Inferior parietal cortex (tissue), 1 donor: ENCODE measurements at regions not wholly inside any gene's neighbourhood (a gene's known extent, or its start where the extent isn't known, plus 50 kb on each side); places are given as distances from the start of the nearest gene placed in this dataset.
A peak's percentile ranks its signal among the peaks of the same experiment; 100 is the strongest.
"Not testable (repeated sequence)": the region's sequence is repeated elsewhere in the genome, so short reads cannot be mapped to it uniquely, and the experiment has no call there.

ENCODE experiments used
- DNase-seq: peaks from one replicate; pipeline ENCODE4 v3.0.0-alpha.2; 2016; ENCODE audit errors: extremely low spot score

DNA sequence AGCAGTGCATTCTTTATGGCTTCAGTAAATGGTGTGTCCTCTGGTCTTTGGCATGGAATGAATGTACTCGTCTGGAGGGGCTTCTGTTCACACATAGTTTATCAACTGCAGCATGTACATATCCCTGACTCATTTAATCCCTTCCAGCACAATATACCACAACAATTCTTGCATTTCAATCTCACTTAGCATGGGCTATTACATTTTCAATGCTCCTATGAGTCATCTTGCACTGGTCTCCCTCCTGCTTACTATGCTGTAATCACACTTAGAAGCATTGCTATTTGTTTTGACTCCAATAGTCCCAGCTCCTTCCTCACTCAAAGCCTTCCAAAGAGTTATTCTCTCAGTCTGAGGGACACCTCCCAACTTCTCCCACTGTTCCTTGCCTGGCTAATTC lies 180.9 kb upstream of the NUDT10 start:
- no peak for DNase-seq

DNA sequence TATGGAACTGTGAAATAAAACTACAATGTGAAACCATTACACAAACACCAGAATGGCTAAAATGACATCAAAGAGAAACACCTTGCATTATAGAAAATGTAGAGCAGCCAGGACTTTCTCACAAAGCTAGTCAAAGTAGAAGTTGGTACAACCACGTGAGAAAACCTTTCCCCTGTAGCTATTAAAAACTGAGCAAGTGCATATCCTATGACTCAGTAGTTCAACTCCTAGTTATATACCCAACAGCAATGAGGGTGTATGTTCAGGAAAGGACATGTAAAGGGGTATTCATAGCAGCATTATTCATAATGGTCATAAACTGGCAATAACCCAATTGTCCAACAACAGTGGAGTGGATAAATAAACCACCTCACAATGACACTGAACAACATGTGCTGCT lies 177.5 kb upstream of the NUDT10 start:
- no peak for DNase-seq

DNA sequence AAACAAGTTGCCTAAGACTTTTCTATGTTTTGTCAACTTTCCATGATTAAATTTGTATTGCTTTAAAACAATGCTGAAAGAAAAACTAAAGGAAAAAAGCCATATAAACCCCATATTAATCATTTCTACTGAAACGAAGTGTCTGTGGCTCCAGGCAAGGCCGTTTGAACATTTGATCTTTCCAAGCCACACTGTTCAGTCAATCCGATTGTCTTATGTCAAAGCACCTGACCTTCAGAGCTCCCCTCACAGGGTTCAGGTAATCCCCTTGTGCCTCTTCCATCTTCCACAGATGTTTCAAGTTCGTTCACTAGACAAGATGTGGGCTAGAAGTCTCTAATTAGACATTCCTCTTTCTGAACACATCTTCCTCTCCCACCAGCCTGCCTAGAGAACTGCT lies 177.1 kb upstream of the NUDT10 start:
- no peak for DNase-seq

DNA sequence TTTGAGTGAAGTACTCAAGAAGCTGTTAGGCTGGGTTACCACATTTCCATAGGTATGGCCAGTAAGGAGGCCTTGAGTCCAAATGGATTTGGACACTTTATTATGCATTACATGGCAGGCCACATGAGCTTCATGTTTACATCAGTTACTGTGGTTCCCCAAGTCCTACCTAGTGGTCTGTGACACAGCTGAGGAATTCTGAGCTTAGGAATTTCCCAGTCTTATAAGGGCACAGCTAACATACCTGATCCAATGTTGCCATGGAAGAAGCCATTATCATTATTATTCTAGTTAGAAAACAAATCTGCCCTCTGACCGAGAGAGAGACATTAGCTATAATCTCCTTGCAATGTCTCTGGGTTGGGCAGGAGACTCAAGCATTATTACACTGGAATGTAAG lies 174.4 kb upstream of the NUDT10 start:
- DNase-seq: no peak

DNA sequence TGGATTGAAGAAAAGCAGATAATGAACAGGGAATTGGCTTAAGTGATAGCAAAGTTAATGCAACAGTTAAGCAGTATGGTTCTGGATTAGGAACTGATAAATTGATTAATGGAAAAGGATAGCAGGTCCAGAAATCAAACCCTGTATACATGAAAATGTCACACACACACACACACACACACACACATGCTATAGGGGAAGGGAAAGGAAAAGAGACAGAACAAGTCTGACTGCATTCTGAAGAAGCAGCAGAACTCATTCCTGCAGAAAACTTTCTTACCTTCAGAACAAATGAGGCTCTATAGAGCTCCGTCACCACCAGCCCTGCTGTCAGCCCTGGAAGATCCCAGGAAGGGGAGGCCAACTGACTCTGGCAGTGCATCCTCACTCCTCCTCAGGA lies 173.2 kb upstream of the NUDT10 start:
- not testable (repeated sequence) for DNase-seq

DNA sequence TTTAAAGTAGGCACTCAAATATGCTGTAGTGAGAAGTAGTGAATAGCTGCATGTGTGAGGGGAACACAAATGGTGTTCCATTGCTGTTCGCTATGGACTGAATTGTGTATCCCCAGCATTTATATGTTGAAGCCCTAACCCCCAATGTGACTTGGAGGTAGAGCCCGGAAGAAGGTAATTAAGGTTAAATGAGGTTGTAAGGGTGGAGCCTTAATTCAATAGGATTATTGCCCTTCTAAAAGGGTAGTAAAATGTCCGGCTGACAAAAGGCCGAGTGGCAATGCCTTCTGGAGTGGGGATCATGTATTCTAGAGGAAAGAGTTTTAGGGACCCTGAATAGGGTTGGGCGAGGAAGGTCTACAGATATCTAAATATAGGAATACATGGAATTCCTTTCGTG lies 168.9 kb upstream of the NUDT10 start:
- no peak for DNase-seq

DNA sequence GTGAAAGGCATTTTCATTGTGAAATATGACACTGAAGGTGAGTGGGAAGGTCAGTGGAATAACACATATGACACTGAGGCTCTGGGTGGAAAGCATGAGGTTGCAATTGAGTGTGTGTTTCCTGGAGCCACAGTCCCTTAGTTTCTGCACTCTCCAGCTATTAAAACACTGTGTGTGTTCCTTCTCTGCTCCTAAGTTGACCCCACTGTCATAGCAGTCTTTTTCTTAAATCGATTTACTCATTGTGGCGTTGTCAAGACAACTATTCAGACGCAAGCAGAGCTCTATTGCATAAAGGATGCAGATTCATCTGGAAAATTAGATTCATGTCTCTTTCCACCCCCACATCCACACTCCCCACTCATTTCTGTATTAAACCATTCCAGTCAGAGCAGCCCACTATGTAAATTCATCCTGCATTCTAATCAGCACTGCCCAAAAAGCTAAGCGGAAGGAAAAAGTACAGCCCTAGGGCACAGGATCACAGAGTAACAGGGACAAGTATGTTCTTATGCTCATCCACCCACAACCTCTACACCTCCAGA lies 154.2 kb upstream of the NUDT10 start:
- DNase-seq: peak; percentile 1

DNA sequence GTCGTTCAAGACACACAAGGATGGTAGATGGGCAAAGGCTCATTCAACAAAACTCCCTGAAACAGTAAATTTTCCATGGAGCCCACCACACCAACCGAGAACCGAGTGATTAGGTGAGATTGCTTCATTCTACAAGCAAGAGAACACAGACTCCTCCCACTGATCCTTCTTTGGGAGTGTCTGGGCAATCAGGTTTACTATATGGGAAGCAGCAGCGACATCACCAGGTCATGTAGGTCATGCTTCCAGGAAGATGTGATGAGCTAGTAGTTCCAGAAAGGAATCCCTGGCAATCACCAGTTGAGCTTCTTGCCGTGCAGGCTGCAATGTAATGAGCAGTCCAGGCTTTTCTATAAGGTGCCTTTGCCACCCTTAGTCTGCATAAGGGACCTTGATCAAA lies 152.8 kb upstream of the NUDT10 start:
- DNase-seq: not testable (repeated sequence)

DNA sequence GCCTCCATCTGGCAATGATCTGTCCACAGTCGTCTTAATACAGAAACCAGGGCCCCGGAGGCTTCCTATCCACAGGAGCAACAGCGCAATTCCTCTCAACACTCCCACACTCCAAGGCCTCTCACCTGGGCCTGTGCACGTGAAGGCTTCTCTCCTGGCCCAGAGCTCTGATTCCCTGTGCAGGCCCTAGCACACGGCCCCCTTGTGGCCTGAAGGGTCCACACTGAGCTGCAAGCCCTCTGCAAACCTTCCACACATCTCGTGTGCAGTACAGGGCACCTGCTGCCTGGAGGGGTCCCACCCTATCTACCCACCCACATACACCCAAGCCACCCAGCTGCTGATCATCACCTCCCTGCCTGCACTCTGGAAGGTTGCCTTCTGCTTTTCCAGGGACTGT lies 150.1 kb upstream of the NUDT10 start:
- no peak for DNase-seq

DNA sequence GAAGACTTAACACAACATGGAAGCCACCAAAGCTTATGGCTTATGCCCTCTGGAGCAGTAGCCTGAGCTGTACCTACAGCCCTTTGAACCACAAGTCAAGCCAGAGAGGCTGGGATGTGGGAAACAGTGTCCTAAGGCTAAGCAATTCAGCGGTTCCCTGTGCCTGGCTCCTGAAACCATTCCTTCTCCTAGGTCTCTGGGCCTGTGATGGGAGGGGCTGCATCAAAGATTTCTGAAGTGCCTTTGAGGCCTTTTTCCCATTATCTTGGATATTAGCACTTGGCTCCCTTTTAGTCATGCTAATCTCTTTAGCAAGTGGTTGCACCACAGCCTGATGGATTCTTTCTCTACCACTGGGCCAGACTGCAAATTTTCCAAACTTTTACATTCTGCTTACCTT lies 140.5 kb upstream of the NUDT10 start:
- DNase-seq: no peak

DNA sequence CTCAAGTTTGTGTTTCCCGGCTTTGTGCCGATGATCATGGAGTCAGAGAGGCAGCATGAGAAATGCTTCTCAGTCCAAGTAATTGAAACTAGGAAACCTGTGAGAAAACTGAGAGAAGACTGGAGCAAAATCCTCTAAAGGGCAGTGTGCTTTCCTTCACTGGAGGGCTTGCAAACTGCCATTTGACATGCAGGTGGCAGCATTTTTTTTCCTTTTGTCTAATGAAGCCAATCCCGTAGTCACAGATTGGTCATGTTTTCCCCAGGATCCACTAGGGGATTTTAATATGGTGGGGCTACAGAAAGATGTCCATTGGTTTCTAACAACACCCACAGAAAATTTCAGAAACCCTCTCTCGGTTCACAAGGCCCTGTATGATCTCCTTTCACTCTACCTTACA lies 117.4 kb upstream of the NUDT10 start:
- DNase-seq: no peak

DNA sequence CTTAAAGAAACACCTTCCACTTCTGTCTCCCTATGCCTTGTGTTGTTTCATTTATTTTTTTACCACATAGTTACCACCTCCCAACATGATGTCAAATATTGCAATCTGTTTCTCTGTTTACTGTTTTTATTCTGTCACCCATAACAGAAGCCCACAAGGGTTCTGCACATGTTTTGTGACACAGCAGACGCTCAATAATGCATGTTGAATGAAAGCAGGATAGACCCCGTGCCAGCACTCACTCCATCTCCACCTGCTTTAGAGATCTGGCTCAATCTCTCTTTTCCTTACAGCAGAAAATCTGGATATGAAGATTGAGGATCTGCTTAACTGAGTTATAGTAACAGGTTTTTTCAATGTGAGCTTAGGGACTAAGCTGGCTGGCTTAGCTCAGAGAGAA lies 116.8 kb upstream of the NUDT10 start:
- no peak for DNase-seq

DNA sequence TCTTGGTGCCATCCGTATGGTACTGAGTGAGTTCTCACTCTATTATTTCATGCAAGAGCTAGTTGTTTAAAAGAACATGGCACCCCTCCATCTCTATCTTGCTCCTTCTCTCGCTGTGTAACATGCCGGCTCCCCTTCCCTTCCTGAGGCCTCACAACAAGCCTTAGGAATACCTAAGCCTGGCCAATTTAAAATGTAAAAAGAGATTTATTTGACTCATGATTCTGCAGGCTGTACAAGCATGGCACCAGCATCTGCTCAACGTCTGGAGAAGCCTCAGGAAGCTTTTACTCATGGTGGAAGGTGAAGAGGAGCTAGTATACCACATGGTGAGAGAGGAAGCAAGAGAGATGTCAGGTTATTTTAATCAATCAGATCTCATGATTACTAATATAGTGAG lies 90.4 kb upstream of the NUDT10 start:
- DNase-seq: no peak

DNA sequence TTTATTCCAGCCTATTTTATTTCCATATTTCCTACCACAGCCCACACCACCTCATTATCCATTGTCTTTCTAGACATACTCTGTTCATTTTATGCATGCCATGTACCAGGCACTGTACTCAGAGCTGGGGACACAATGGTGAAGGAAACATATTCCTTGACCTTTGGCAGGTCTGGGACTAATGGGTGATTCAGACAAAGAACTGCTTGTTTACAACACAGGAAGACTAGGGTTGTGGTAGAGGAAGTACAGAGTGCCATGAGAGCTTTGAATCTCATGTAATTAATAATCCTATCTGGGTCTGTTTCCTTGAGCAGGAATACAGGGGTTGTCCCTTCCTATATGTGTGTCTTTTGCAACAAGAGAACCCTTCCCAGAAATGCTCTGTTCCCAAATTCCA lies 75.1 kb upstream of the NUDT10 start:
- DNase-seq: no peak

DNA sequence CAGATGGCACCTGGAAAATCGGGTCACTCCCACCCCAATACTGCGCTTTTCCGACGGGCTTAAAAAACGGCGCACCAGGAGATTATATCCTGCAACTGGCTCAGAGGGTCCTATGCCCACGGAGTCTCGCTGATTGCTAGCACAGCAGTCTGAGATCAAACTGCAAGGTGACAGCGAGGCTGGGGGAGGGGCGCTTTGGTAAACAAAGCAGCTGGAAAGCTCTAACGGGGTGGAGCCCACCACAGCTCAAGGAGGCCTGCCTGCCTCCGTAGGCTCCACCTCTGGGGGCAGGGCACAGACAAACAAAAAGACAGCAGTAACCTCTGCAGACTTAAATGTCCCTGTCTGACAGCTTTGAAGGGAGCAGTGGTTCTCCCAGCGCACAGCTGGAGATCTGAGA lies 70.4 kb upstream of the NUDT10 start:
- DNase-seq: not testable (repeated sequence)

DNA sequence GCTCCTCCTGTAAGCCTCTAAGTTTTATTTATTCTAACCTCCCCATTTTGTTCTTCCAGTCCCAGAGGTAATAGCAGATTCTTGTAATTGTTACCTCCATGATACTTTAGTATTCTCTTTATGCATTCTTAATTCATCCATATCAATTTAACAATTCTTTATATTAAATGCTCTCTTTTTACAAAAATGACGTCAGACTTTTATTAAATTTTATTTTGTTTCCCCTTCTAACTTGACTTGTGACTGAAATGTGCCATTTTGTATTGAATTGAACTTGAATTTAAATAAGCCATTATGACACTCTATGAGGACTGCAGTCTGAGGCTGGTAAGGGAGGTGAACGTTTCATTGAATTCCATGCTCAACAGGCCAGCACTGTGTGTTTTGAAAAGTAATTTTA lies 60.0 kb upstream of the NUDT10 start:
- no peak for DNase-seq

DNA sequence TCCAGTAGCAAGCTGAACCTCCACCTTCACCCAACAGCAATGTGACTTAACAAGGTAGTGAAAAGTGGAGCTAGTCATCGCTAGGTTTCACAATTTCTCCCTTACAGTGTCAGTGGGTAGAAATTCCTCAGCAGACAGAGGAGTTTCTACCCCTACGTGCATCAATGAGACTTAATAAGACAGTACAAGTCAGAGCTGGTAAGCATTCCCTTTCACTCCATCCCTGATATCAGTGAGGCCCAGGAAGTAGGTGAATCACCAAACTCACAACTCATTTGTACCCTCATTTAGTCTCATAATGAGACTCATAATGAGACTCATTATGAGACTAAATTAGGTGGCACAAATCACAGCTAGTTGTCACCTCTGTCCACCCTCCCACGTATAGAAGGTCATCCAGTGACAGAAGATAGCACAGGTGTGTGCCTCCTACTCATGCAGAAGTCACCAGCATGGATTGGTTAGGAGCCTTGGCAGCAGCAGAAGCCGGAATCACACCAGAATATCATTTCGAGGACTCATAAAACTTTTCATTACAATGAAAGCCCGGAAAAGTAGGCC lies 50.8 kb upstream of the NUDT10 start:
- DNase-seq: no peak
